BLaER1 treated with 17β-estradiol and CSF1 and Interleukin-3, amounts not matched to agents 10 nM and 100 nM (cell line): ENCODE measurements at regions not wholly inside any gene's neighbourhood (a gene's known extent, or its start where the extent isn't known, plus 50 kb on each side); places are given as distances from the start of the nearest gene placed in this dataset.

ENCODE experiments used
- H3K27ac ChIP-seq, 11 experiments: shearing (Covaris generic); formaldehyde crosslinking; 2 replicates each; pipeline ENCODE4 v1.8.1; 2022
- H3K27me3 ChIP-seq, 11 experiments: shearing (Covaris generic); formaldehyde crosslinking; 2 replicates each; pipeline ENCODE4 v1.8.1; 2022
- H3K36me3 ChIP-seq, 11 experiments: shearing (Covaris generic); formaldehyde crosslinking; 2 replicates each; pipeline ENCODE4 v1.8.1; 2022
- H3K4me1 ChIP-seq, 10 experiments: shearing (Covaris generic); formaldehyde crosslinking; 2 replicates each; pipeline ENCODE4 v1.8.1; 2022
- H3K4me2 ChIP-seq, 11 experiments: shearing (Covaris generic); formaldehyde crosslinking; 2 replicates each; pipeline ENCODE4 v1.8.1; 2022
- H3K4me3 ChIP-seq, 10 experiments: shearing (Covaris generic); formaldehyde crosslinking; 2 replicates each; pipeline ENCODE4 v1.8.1; 2022
- H3K9ac ChIP-seq, 11 experiments: shearing (Covaris generic); formaldehyde crosslinking; 2 replicates each; pipeline ENCODE4 v1.8.1; 2022
- H3K9me3 ChIP-seq, 11 experiments: shearing (Covaris generic); formaldehyde crosslinking; replicated peaks in 1 of 11; 2 replicates each; pipeline ENCODE4 v1.8.1; 2022
- H4K20me1 ChIP-seq, 11 experiments: shearing (Covaris generic); formaldehyde crosslinking; 2 replicates each; pipeline ENCODE4 v1.8.1; 2022
- Cebpa-rat ChIP-seq, 11 experiments: shearing (Covaris generic); IDR thresholded peaks; 2 replicates each; pipeline ENCODE4 v1.8.1; 2022

- no peak; a peak in 1 of 22 replicates for TF ChIP-seq Cebpa-rat (IDR thresholded peaks at IDR 0.05)
- Histone ChIP-seq H3K36me3 (no peaks in the 10 kb centered on the region; a peak in 1 of 22 replicates), H3K9me3 (peaks cover 8 to 37% (median 24%) of the 10 kb centered on the region in 11 experiments), H3K4me1 (peaks cover 9 to 39% (median 21%) of the 10 kb centered on the region in 10 experiments), H3K27ac (no peak overlapping the region), H3K9ac (no peak overlapping the region), H3K4me2 (peak overlapping the region in 2 of 11 experiments; percentile 42 to 45; a peak in 4 of 22 replicates), H4K20me1 (no peaks in the 10 kb centered on the region), H3K27me3 (no peaks in the 10 kb centered on the region), H3K4me3 (no peak overlapping the region)
Observed at GRCh38 chr18:10234912-10235660, 219.3 kb upstream of the APCDD1 start.

GRCh38 chr18:10235661-10235952 lies 218.8 kb upstream of the APCDD1 start:
- H3K27ac ChIP-seq: no peak overlapping the region
- H3K9me3 ChIP-seq: peaks cover 3 to 32% (median 18%) of the 10 kb centered on the region in 11 experiments; a peak in 20 of 22 replicates
- peaks cover 14 to 39% (median 24%) of the 10 kb centered on the region in 10 experiments for H3K4me1 ChIP-seq
- no peak overlapping the region for H3K9ac ChIP-seq
- H4K20me1 ChIP-seq: no peaks in the 10 kb centered on the region
- no peak for TF ChIP-seq Cebpa-rat (IDR thresholded peaks at IDR 0.05)
- H3K36me3 ChIP-seq: no peaks in the 10 kb centered on the region; a peak in 1 of 22 replicates
- no peaks in the 10 kb centered on the region for H3K27me3 ChIP-seq
- H3K4me3 ChIP-seq: no peak overlapping the region
- H3K4me2 ChIP-seq: no peak overlapping the region; a peak in 1 of 22 replicates

- peaks cover 23 to 31% (median 25%) of the 10 kb centered on the region in 10 experiments for H3K4me1 ChIP-seq
- H3K9me3 ChIP-seq: no peaks in the 10 kb centered on the region; a peak in 1 of 22 replicates
- no peak overlapping the region for H3K9ac ChIP-seq
- no peak for TF ChIP-seq Cebpa-rat (IDR thresholded peaks at IDR 0.05)
- no peaks in the 10 kb centered on the region for H3K27me3 ChIP-seq
- H3K4me3 ChIP-seq: no peak overlapping the region
- no peak overlapping the region for H3K27ac ChIP-seq
- no peaks in the 10 kb centered on the region for H3K36me3 ChIP-seq
- no peaks in the 10 kb centered on the region for H4K20me1 ChIP-seq
- H3K4me2 ChIP-seq: peak overlapping the region in 8 of 11 experiments; percentile 68 to 80 (median 77); a peak in 13 of 22 replicates
Observed at GRCh38 chr18:10239103-10239502, 215.3 kb upstream of the APCDD1 start.

DNA sequence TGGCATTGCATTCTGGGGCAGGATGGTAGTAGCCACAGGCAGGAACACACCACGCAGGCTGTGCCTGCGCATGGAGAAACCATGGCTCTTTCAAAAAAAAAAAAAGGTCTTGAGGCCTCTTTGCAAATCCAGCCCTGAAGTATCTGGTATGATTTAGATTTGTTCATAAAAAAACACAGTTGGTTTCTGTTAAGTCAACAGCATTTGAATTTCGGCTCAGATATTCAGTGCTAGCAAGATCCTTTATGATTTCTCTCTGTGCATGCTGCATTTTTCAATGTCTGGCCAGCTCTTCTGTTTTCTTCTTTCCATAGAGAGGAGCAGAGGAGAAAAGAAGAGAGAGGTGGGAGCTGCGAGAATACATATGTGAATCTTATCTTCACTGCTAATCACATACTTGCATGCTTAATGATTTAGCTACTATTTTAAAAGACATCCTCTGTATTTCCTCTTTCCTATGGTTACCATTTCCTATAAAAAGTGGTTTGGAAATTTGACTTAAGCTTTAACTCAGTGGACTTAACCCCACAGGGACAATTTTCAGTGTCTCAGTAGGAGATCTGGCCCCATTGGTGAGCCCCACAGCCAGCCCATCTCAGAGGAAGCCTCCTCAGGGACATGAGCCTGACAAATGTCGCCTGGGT lies 214.3 kb upstream of the APCDD1 start:
- no peak overlapping the region for H3K4me3 ChIP-seq
- H3K4me2 ChIP-seq: peak overlapping the region; percentile 63 to 80 (median 76)
- no peaks in the 10 kb centered on the region for H3K36me3 ChIP-seq
- H4K20me1 ChIP-seq: no peaks in the 10 kb centered on the region
- H3K4me1 ChIP-seq: peaks cover 19 to 26% (median 24%) of the 10 kb centered on the region in 10 experiments
- no peaks in the 10 kb centered on the region for H3K27me3 ChIP-seq
- TF ChIP-seq Cebpa-rat (IDR thresholded peaks at IDR 0.05): no peak
- H3K27ac ChIP-seq: peak overlapping the region in 7 of 11 experiments; percentile 1 to 33 (median 21); a peak in 9 of 22 replicates
- H3K9me3 ChIP-seq: no peaks in the 10 kb centered on the region; a peak in 1 of 22 replicates
- peak overlapping the region in 1 of 11 experiments; percentile 20; a peak in 1 of 22 replicates for H3K9ac ChIP-seq

DNA sequence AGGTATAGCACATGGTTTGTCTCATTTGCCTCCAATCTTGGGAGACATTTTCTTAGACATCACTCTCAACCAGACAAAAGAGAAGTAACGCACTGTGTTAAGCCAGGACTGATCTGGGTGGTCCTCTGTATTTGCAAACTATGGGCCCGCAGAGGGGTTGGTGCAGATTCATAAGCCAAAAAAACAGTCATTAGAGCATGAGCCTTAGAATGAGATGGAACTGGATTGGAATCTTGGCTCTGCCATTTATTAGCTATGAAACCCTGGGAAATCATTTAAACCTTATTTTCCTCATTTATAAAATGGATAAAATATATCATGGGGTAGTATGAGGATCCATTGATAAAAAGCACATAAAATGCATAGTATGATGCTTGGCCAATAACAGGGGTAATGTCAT lies 213.5 kb upstream of the APCDD1 start:
- Histone ChIP-seq H3K36me3 (no peaks in the 10 kb centered on the region), H4K20me1 (no peaks in the 10 kb centered on the region)

GRCh38 chr18:10241579-10241978 lies 212.9 kb upstream of the APCDD1 start:
- no peaks in the 10 kb centered on the region for H4K20me1 ChIP-seq
- peaks cover 18 to 37% (median 28%) of the 10 kb centered on the region in 10 experiments for H3K4me1 ChIP-seq
- peak overlapping the region in 2 of 11 experiments; percentile 74 to 80; a peak in 2 of 22 replicates for H3K4me2 ChIP-seq
- TF ChIP-seq Cebpa-rat (IDR thresholded peaks at IDR 0.05): no peak
- no peaks in the 10 kb centered on the region for H3K27me3 ChIP-seq
- no peak overlapping the region for H3K27ac ChIP-seq
- H3K9ac ChIP-seq: no peak overlapping the region
- H3K9me3 ChIP-seq: no peaks in the 10 kb centered on the region; a peak in 1 of 22 replicates
- H3K4me3 ChIP-seq: no peak overlapping the region
- no peaks in the 10 kb centered on the region for H3K36me3 ChIP-seq

More for the DNA sequence above, 213.5 kb upstream of the APCDD1 start:
- Histone ChIP-seq H3K4me1 (peaks cover 18 to 31% (median 24%) of the 10 kb centered on the region in 10 experiments), H3K4me2 (peak overlapping the region; percentile 63 to 80 (median 76); a peak in 21 of 22 replicates), H3K27me3 (no peaks in the 10 kb centered on the region), H3K9ac (no peak overlapping the region), H3K4me3 (no peak overlapping the region), H3K27ac (no peak overlapping the region; a peak in 2 of 22 replicates), H3K9me3 (no peaks in the 10 kb centered on the region; a peak in 1 of 22 replicates)
- TF ChIP-seq Cebpa-rat (IDR thresholded peaks at IDR 0.05): no peak

DNA sequence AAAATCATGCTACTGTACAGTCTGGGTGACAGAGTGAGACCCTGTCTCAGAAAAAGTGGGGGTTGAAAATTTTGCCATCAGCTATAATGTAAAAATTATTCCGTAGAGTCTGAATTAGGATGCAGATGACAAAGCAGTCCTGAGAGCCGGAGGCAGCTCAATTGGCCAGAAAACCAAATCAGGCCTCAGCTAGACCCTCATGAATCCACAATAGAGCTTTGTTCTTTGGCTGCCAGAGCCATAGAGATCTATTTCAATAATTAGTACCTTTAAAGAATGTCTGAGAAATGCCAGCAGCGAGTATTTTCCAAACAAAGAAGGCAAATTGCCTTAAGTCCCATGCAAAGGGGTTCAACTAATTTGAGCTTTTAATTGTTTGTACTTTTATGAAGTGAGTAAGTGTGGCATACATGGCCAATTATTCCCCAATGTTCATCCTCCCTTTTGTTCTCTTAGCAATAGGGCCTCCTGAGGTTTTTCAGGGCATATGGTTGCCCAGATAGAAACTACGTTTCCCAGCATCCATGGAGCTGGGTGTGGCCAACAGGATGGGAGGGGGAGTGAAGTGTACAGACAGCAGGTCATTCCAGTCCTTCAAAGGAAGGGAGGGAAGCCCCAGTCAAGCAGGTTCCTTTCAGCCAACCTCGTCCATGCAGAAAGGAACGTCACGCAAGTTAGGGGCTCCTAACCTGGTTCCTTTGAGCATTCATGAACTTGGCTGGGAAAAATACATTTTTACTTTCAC lies 211.3 kb upstream of the APCDD1 start:
- Histone ChIP-seq H3K4me1 (peaks cover 32 to 52% (median 44%) of the 10 kb centered on the region in 10 experiments), H3K9me3 (no peaks in the 10 kb centered on the region), H3K27ac (no peak overlapping the region), H4K20me1 (no peaks in the 10 kb centered on the region), H3K4me3 (no peak overlapping the region), H3K36me3 (no peaks in the 10 kb centered on the region), H3K9ac (no peak overlapping the region), H3K4me2 (no peak overlapping the region), H3K27me3 (peaks cover 0 to 7% (median 0%) of the 10 kb centered on the region in 11 experiments; a peak in 1 of 22 replicates)
- TF ChIP-seq Cebpa-rat (IDR thresholded peaks at IDR 0.05): no peak

- TF ChIP-seq Cebpa-rat (IDR thresholded peaks at IDR 0.05): no peak
- Histone ChIP-seq H3K4me2 (no peak overlapping the region), H3K4me1 (peaks cover 38 to 60% (median 47%) of the 10 kb centered on the region in 10 experiments), H3K9ac (no peak overlapping the region), H3K9me3 (no peaks in the 10 kb centered on the region), H3K4me3 (no peak overlapping the region), H3K27me3 (peaks cover 0 to 7% (median 0%) of the 10 kb centered on the region in 11 experiments; a peak in 1 of 22 replicates), H3K27ac (no peak overlapping the region), H3K36me3 (no peaks in the 10 kb centered on the region), H4K20me1 (no peaks in the 10 kb centered on the region)
Observed at GRCh38 chr18:10244341-10244740, 210.1 kb upstream of the APCDD1 start.
